GM23338 (cell line): ENCODE measurements at regions not wholly inside any gene's neighbourhood (a gene's known extent, or its start where the extent isn't known, plus 50 kb on each side); places are given as distances from the start of the nearest gene placed in this dataset.

Experiments
- EZH2 ChIP-seq: fragments of 200-600 bp; sonication (generic); IDR thresholded peaks from one replicate; pipeline ENCODE4 v1.8.0; 2017; ENCODE audit warnings: antibody characterized with exemption, mild to moderate bottlenecking, low read depth; ENCODE audit not compliant: unreplicated experiment
- POLR2AphosphoS5 ChIP-seq: IDR thresholded peaks from 2 replicates; pipeline ENCODE4 v1.6.1; 2016; ENCODE audit warnings: antibody characterized with exemption, low read depth
- STAT1 ChIP-seq: IDR thresholded peaks from one replicate; pipeline ENCODE4 v1.6.1; 2016; ENCODE audit warnings: antibody characterized with exemption; ENCODE audit not compliant: unreplicated experiment
- TF ChIP-seq, protein P1 (sequence below): fragments of 250-450 bp; sonication (Bioruptor Pico); IDR thresholded peaks from 2 replicates; pipeline ENCODE4 v1.5.0; 2020; ENCODE audit warnings: mild to moderate bottlenecking, moderate library complexity
- TF ChIP-seq, protein P2 (sequence below): IDR thresholded peaks from 2 replicates; pipeline ENCODE4 v1.6.1; 2016; ENCODE audit warnings: antibody characterized with exemption
- TF ChIP-seq, protein P3 (sequence below): IDR thresholded peaks from one replicate; pipeline ENCODE4 v1.6.1; 2018; ENCODE audit warnings: antibody characterized with exemption; ENCODE audit not compliant: unreplicated experiment

DNA sequence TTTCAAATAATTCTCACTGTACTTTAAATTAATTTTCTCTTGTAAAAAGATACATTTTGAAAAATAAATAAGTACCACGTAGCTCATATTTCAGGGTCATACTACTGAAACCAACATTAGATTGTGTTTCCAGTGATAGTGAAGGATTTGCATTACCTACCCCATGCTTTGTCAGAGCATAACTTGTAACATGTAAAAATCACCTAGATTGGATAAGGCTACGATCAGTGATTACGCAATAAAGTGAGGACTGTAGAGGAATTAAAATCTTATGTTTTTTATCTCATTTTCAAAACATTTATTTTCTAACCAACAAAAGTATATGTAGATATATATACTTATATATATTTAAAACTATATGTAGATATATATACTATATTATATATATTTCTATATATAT, 89.4 kb upstream of the VRK2 start (continued):
- TF ChIP-seq, protein P1, sequence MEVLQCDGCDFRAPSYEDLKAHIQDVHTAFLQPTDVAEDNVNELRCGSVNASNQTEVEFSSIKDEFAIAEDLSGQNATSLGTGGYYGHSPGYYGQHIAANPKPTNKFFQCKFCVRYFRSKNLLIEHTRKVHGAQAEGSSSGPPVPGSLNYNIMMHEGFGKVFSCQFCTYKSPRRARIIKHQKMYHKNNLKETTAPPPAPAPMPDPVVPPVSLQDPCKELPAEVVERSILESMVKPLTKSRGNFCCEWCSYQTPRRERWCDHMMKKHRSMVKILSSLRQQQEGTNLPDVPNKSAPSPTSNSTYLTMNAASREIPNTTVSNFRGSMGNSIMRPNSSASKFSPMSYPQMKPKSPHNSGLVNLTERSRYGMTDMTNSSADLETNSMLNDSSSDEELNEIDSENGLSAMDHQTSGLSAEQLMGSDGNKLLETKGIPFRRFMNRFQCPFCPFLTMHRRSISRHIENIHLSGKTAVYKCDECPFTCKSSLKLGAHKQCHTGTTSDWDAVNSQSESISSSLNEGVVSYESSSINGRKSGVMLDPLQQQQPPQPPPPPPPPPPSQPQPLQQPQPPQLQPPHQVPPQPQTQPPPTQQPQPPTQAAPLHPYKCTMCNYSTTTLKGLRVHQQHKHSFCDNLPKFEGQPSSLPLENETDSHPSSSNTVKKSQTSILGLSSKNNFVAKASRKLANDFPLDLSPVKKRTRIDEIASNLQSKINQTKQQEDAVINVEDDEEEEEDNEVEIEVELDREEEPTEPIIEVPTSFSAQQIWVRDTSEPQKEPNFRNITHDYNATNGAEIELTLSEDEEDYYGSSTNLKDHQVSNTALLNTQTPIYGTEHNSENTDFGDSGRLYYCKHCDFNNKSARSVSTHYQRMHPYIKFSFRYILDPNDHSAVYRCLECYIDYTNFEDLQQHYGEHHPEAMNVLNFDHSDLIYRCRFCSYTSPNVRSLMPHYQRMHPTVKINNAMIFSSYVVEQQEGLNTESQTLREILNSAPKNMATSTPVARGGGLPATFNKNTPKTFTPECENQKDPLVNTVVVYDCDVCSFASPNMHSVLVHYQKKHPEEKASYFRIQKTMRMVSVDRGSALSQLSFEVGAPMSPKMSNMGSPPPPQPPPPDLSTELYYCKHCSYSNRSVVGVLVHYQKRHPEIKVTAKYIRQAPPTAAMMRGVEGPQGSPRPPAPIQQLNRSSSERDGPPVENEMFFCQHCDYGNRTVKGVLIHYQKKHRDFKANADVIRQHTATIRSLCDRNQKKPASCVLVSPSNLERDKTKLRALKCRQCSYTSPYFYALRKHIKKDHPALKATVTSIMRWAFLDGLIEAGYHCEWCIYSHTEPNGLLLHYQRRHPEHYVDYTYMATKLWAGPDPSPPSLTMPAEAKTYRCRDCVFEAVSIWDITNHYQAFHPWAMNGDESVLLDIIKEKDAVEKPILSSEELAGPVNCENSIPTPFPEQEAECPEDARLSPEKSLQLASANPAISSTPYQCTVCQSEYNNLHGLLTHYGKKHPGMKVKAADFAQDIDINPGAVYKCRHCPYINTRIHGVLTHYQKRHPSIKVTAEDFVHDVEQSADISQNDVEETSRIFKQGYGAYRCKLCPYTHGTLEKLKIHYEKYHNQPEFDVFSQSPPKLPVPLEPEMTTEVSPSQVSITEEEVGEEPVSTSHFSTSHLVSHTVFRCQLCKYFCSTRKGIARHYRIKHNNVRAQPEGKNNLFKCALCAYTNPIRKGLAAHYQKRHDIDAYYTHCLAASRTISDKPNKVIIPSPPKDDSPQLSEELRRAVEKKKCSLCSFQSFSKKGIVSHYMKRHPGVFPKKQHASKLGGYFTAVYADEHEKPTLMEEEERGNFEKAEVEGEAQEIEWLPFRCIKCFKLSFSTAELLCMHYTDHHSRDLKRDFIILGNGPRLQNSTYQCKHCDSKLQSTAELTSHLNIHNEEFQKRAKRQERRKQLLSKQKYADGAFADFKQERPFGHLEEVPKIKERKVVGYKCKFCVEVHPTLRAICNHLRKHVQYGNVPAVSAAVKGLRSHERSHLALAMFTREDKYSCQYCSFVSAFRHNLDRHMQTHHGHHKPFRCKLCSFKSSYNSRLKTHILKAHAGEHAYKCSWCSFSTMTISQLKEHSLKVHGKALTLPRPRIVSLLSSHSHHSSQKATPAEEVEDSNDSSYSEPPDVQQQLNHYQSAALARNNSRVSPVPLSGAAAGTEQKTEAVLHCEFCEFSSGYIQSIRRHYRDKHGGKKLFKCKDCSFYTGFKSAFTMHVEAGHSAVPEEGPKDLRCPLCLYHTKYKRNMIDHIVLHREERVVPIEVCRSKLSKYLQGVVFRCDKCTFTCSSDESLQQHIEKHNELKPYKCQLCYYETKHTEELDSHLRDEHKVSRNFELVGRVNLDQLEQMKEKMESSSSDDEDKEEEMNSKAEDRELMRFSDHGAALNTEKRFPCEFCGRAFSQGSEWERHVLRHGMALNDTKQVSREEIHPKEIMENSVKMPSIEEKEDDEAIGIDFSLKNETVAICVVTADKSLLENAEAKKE (CRISPR knock-in tag): no peak
- TF ChIP-seq STAT1 (no peak), EZH2 (no peak), POLR2AphosphoS5 (no peak)
- TF ChIP-seq, protein P2, sequence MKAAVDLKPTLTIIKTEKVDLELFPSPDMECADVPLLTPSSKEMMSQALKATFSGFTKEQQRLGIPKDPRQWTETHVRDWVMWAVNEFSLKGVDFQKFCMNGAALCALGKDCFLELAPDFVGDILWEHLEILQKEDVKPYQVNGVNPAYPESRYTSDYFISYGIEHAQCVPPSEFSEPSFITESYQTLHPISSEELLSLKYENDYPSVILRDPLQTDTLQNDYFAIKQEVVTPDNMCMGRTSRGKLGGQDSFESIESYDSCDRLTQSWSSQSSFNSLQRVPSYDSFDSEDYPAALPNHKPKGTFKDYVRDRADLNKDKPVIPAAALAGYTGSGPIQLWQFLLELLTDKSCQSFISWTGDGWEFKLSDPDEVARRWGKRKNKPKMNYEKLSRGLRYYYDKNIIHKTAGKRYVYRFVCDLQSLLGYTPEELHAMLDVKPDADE: no peak
- TF ChIP-seq, protein P3, sequence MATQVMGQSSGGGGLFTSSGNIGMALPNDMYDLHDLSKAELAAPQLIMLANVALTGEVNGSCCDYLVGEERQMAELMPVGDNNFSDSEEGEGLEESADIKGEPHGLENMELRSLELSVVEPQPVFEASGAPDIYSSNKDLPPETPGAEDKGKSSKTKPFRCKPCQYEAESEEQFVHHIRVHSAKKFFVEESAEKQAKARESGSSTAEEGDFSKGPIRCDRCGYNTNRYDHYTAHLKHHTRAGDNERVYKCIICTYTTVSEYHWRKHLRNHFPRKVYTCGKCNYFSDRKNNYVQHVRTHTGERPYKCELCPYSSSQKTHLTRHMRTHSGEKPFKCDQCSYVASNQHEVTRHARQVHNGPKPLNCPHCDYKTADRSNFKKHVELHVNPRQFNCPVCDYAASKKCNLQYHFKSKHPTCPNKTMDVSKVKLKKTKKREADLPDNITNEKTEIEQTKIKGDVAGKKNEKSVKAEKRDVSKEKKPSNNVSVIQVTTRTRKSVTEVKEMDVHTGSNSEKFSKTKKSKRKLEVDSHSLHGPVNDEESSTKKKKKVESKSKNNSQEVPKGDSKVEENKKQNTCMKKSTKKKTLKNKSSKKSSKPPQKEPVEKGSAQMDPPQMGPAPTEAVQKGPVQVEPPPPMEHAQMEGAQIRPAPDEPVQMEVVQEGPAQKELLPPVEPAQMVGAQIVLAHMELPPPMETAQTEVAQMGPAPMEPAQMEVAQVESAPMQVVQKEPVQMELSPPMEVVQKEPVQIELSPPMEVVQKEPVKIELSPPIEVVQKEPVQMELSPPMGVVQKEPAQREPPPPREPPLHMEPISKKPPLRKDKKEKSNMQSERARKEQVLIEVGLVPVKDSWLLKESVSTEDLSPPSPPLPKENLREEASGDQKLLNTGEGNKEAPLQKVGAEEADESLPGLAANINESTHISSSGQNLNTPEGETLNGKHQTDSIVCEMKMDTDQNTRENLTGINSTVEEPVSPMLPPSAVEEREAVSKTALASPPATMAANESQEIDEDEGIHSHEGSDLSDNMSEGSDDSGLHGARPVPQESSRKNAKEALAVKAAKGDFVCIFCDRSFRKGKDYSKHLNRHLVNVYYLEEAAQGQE: no peak
